ENCODE measurements at regions not wholly inside any gene's neighbourhood (a gene's known extent, or its start where the extent isn't known, plus 50 kb on each side); places are given as distances from the start of the nearest gene placed in this dataset.

GRCh38 chr16:82295290-82296201, 125.5 kb upstream of the MPHOSPH6 start:
- H3K27me3 ChIP-seq (ENCODE audit: insufficient read depth, poor library complexity, severe bottlenecking), result peaks cover 2% of the 10 kb centered on the region
- no peak for TF ChIP-seq SPI1 (IDR thresholded peaks at IDR 0.05; ENCODE audit: borderline replicate concordance, low read depth)
- no peak for TF ChIP-seq CTCF (IDR thresholded peaks at IDR 0.05; ENCODE audit: insufficient read depth, low read length)
- TF ChIP-seq GABPA (IDR thresholded peaks at IDR 0.05; ENCODE audit: low read depth), result no peak
- no peak for TF ChIP-seq POLR2AphosphoS5 (IDR thresholded peaks at IDR 0.05; ENCODE audit: low read depth)
- TF ChIP-seq REST (IDR thresholded peaks at IDR 0.05; ENCODE audit: insufficient replicate concordance, low read depth), result no peak
- DNase-seq (ENCODE audit: low read depth in 1 of 2, low spot score in 1 of 2), result no peak
- H3K4me3 ChIP-seq (replicated peaks; ENCODE audit: insufficient read depth, low read length), result no peak overlapping the region
- H3K27ac ChIP-seq (replicated peaks), result no peak overlapping the region

- H3K4me3 ChIP-seq (replicated peaks; ENCODE audit: insufficient read depth, low read length), result no peak overlapping the region
- H3K27ac ChIP-seq (replicated peaks), result no peak overlapping the region
- DNase-seq (ENCODE audit: low read depth in 1 of 2, low spot score in 1 of 2), result no peak
- H3K27me3 ChIP-seq (ENCODE audit: insufficient read depth, poor library complexity, severe bottlenecking), result peaks cover 5% of the 10 kb centered on the region
- TF ChIP-seq POLR2AphosphoS5 (IDR thresholded peaks at IDR 0.05; ENCODE audit: low read depth) (no peak), GABPA (IDR thresholded peaks at IDR 0.05; ENCODE audit: low read depth) (no peak), SPI1 (IDR thresholded peaks at IDR 0.05; ENCODE audit: borderline replicate concordance, low read depth) (no peak), REST (IDR thresholded peaks at IDR 0.05; ENCODE audit: insufficient replicate concordance, low read depth) (no peak), CTCF (IDR thresholded peaks at IDR 0.05; ENCODE audit: insufficient read depth, low read length) (no peak)
These were observed 123.6 kb upstream of the MPHOSPH6 start for GRCh38 chr16:82293671-82294070.

GRCh38 chr16:82287937-82288336, 117.9 kb upstream of the MPHOSPH6 start:
- peaks cover 5% of the 10 kb centered on the region for H3K27me3 ChIP-seq (ENCODE audit: insufficient read depth, poor library complexity, severe bottlenecking)
- H3K27ac ChIP-seq (replicated peaks), result no peak overlapping the region
- no peak overlapping the region for H3K4me3 ChIP-seq (replicated peaks; ENCODE audit: insufficient read depth, low read length)
- DNase-seq (ENCODE audit: low read depth in 1 of 2, low spot score in 1 of 2), result no peak
- TF ChIP-seq CTCF (IDR thresholded peaks at IDR 0.05; ENCODE audit: insufficient read depth, low read length) (no peak), POLR2AphosphoS5 (IDR thresholded peaks at IDR 0.05; ENCODE audit: low read depth) (no peak), REST (IDR thresholded peaks at IDR 0.05; ENCODE audit: insufficient replicate concordance, low read depth) (no peak), SPI1 (IDR thresholded peaks at IDR 0.05; ENCODE audit: borderline replicate concordance, low read depth) (no peak), GABPA (IDR thresholded peaks at IDR 0.05; ENCODE audit: low read depth) (no peak)
